GM10266 (cell line): ENCODE measurements at regions not wholly inside any gene's neighbourhood (a gene's known extent, or its start where the extent isn't known, plus 50 kb on each side); places are given as distances from the start of the nearest gene placed in this dataset.
"Not testable (repeated sequence)": the region's sequence is repeated elsewhere in the genome, so short reads cannot be mapped to it uniquely, and the experiment has no call there.

Experiments used
- DNase-seq: peaks from one replicate; pipeline ENCODE4 v3.0.0; 2012; ENCODE audit errors: extremely low spot score
- CTCF ChIP-seq: IDR thresholded peaks from 2 replicates; pipeline ENCODE4 v1.5.1; 2012; ENCODE audit warnings: mild to moderate bottlenecking, low read depth; ENCODE audit not compliant: control insufficient read depth, insufficient read depth; ENCODE audit errors: missing control alignments

- no peak for TF ChIP-seq CTCF
- DNase-seq: no peak
These were observed 90.0 kb upstream of the CTSV start for GRCh38 chr9:97128919-97129318.

- DNase-seq: no peak
These were observed 85.3 kb upstream of the CTSV start for GRCh38 chr9:97124256-97124655.

GRCh38 chr9:97110696-97111095 lies 71.8 kb upstream of the CTSV start:
- no peak for TF ChIP-seq CTCF
- DNase-seq: no peak

More at GRCh38 chr9:97124256-97124655, 85.3 kb upstream of the CTSV start:
- TF ChIP-seq CTCF: no peak

- DNase-seq: peak; percentile 44
- peak; percentile 63 for TF ChIP-seq CTCF
These were observed 70.4 kb upstream of the CTSV start for GRCh38 chr9:97109194-97109811.

GRCh38 chr9:97105220-97105619 lies 66.3 kb upstream of the CTSV start:
- not testable (repeated sequence) for DNase-seq

- DNase-seq: not testable (repeated sequence)
These were observed 64.9 kb upstream of the CTSV start for GRCh38 chr9:97103613-97104383.

- DNase-seq: not testable (repeated sequence)
These were observed 60.6 kb upstream of the CTSV start for GRCh38 chr9:97099540-97099939.

- no peak for TF ChIP-seq CTCF
- DNase-seq: no peak
These were observed 57.9 kb upstream of the CTSV start for GRCh38 chr9:97096793-97097192.

GRCh38 chr9:97089361-97089760 lies 50.4 kb upstream of the CTSV start:
- not testable (repeated sequence) for DNase-seq
